Gastrocnemius medialis (tissue), 4 donors: ENCODE measurements at regions not wholly inside any gene's neighbourhood (a gene's known extent, or its start where the extent isn't known, plus 50 kb on each side); places are given as distances from the start of the nearest gene placed in this dataset.

Experiments
- ATAC-seq, 2 donors: fragments of 150-250 bp; one replicate each; pipeline ENCODE4 v1.9.1; 2016
- DNase-seq, 2 donors: peaks; one replicate each; pipeline ENCODE4 v3.0.0-alpha.2; 2019
- H3K27ac ChIP-seq, 4 donors: fragments of 200-600 bp; sonication (generic); 1 replicate in 1 of 4; 2 replicates in 3 of 4; pipeline ENCODE4 v1.5.1; 2016 to 2018; ENCODE audit warnings: mild to moderate bottlenecking in 2 of 4, moderate library complexity in 1 of 4
- H3K27me3 ChIP-seq, 3 donors: fragments of 200-600 bp; sonication (generic) in 2 of 3; 1 replicate in 1 of 3; 2 replicates in 2 of 3; pipeline versions ENCODE4 v1.5.1 to v1.6.0; 2016 to 2019; ENCODE audit warnings: mild to moderate bottlenecking in 1 of 3, moderate library complexity in 1 of 3
- H3K36me3 ChIP-seq, 2 donors: fragments of 200-600 bp; sonication (generic) in 1 of 2; one replicate each; pipeline ENCODE4 v1.5.1; 2017 to 2018
- H3K4me1 ChIP-seq, 2 donors: fragments of 200-600 bp; sonication (generic) in 1 of 2; one replicate each; pipeline ENCODE4 v1.5.1; 2016 to 2017; ENCODE audit warnings: mild to moderate bottlenecking in 2 of 2
- H3K4me3 ChIP-seq, 4 donors: fragments of 200-600 bp; sonication (generic) in 3 of 4; 1 replicate in 1 of 4; 2 replicates in 3 of 4; pipeline ENCODE4 v1.5.1; 2016 to 2019; ENCODE audit warnings: mild to moderate bottlenecking in 2 of 4
- H3K9me3 ChIP-seq, 3 donors: fragments of 200-600 bp; sonication (generic) in 2 of 3; 1 replicate in 1 of 3; 2 replicates in 2 of 3; pipeline ENCODE4 v1.5.1; 2016 to 2019
- POLR2A ChIP-seq, 2 donors: fragments of 450-650 bp; IDR thresholded peaks; one replicate each; pipeline ENCODE4 v1.6.1; 2017; ENCODE audit warnings: antibody characterized with exemption in 2 of 2, mild to moderate bottlenecking in 2 of 2, moderate library complexity in 2 of 2
- in situ Hi-C, 4 donors: fragments of 200-750 bp; cut with MboI; loops; one replicate each; pipeline versions ENCODE4 v1.15.0 to v1.8.0; 2017; ENCODE audit warnings: low sequenced_read_pairs in 4 of 4
- intact Hi-C: fragments of 100-400 bp; cut with DNase I; formaldehyde crosslinking; loops from one replicate; pipeline ENCODE4 v1.15.1; 2023; ENCODE audit warnings: low total_unique reads
- TF ChIP-seq, protein P1 (sequence below), 5 experiments: fragments of 450-650 bp in 3 of 5; fragments of 200-600 bp in 2 of 5; sonication (generic) in 2 of 5; IDR thresholded peaks in 4 of 5; conservative IDR thresholded peaks in 1 of 5; 1 replicate in 4 of 5; 2 replicates in 1 of 5; pipeline ENCODE4 v1.5.1; 2016 to 2019; ENCODE audit warnings: antibody characterized with exemption in 5 of 5, mild to moderate bottlenecking in 3 of 5, moderate library complexity in 3 of 5

- Histone ChIP-seq H3K27me3 (no peaks in the 10 kb centered on the region), H3K4me1 (no peaks in the 10 kb centered on the region), H3K27ac (no peak overlapping the region), H3K36me3 (no peaks in the 10 kb centered on the region), H3K9me3 (no peaks in the 10 kb centered on the region), H3K4me3 (no peak overlapping the region)
- no peak for ATAC-seq
- intact Hi-C loops (no loop called here), in situ Hi-C loops (no loop called here)
- TF ChIP-seq, protein P1, sequence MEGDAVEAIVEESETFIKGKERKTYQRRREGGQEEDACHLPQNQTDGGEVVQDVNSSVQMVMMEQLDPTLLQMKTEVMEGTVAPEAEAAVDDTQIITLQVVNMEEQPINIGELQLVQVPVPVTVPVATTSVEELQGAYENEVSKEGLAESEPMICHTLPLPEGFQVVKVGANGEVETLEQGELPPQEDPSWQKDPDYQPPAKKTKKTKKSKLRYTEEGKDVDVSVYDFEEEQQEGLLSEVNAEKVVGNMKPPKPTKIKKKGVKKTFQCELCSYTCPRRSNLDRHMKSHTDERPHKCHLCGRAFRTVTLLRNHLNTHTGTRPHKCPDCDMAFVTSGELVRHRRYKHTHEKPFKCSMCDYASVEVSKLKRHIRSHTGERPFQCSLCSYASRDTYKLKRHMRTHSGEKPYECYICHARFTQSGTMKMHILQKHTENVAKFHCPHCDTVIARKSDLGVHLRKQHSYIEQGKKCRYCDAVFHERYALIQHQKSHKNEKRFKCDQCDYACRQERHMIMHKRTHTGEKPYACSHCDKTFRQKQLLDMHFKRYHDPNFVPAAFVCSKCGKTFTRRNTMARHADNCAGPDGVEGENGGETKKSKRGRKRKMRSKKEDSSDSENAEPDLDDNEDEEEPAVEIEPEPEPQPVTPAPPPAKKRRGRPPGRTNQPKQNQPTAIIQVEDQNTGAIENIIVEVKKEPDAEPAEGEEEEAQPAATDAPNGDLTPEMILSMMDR (IDR thresholded peaks at IDR 0.05 in 4 of 5, conservative IDR thresholded peaks at IDR 0.05 in 1 of 5) = no peak
- TF ChIP-seq POLR2A (IDR thresholded peaks at IDR 0.05) = no peak
- no peak for DNase-seq
Measured at GRCh38 chr18:40415176-40415791, 1539.8 kb upstream of the PIK3C3 start.

DNA sequence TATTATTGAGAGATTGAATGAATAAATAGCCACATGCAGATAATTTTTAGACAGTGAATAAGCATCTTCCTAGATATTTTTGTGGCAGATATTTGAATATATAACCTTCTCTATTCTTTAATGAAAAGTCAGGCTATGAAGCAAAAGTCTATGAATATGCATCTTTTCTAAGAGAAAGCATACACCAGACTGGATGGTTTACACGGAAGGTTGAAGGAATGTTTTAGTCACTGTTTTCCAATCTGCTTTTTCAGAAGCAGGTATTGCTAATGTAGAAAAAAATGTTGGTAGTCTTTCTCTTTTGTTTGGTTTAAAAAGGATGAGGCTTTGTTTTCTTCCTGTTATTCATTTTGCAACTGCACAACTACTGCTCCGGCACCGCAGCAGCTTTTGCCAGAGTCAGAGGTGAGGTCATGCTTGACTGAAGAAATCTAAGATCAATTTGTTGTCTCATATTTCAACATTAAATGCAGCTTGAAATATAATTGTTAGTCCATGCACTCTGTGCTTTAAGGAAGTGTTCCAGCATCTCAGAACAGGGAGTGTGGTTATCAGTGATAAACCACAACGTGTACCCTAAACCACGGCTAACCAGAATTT lies 1540.8 kb upstream of the PIK3C3 start:
- in situ Hi-C loops = no loop called here

DNA sequence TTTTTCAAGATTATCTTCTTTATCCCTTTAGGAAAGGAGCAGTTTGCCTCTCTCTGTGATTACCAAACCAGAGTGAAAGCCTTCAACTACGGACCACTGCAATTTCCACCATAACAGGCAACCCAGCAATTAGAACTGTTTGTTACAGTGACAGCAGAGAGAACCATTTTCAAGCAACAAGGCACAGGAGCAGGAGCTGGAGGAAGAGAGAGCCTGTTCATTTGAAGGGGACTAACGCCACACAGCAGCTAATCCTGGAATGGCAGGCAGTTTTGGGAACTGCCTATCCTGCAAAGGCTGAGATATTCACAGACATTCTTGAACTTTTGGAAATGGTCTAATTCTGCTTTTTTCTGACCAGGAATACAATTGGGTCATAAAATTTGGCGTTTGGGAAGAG lies 1541.9 kb upstream of the PIK3C3 start:
- TF ChIP-seq, protein P1 (IDR thresholded peaks at IDR 0.05 in 4 of 5, conservative IDR thresholded peaks at IDR 0.05 in 1 of 5) = no peak
- no peak for TF ChIP-seq POLR2A (IDR thresholded peaks at IDR 0.05)
- H3K4me1 ChIP-seq = no peaks in the 10 kb centered on the region
- ATAC-seq = no peak
- H3K4me3 ChIP-seq = no peak overlapping the region
- in situ Hi-C loops = no loop called here
- intact Hi-C loops = no loop called here
- H3K9me3 ChIP-seq = no peaks in the 10 kb centered on the region
- H3K27ac ChIP-seq = no peak overlapping the region
- H3K27me3 ChIP-seq = no peaks in the 10 kb centered on the region
- H3K36me3 ChIP-seq = no peaks in the 10 kb centered on the region
- DNase-seq = no peak

More for the DNA sequence above, 1540.8 kb upstream of the PIK3C3 start:
- intact Hi-C loops = no loop called here
- DNase-seq = no peak
- Histone ChIP-seq H3K9me3 (no peaks in the 10 kb centered on the region), H3K27me3 (no peaks in the 10 kb centered on the region), H3K4me1 (no peaks in the 10 kb centered on the region), H3K36me3 (no peaks in the 10 kb centered on the region), H3K4me3 (no peak overlapping the region), H3K27ac (no peak overlapping the region)
- no peak for ATAC-seq
- TF ChIP-seq POLR2A (IDR thresholded peaks at IDR 0.05) = no peak
- TF ChIP-seq, protein P1 (IDR thresholded peaks at IDR 0.05 in 4 of 5, conservative IDR thresholded peaks at IDR 0.05 in 1 of 5) = no peak

GRCh38 chr18:40412410-40412809 lies 1542.6 kb upstream of the PIK3C3 start:
- H3K36me3 ChIP-seq = no peaks in the 10 kb centered on the region
- intact Hi-C loops (no loop called here), in situ Hi-C loops (no loop called here)
- no peaks in the 10 kb centered on the region for H3K27me3 ChIP-seq
- no peaks in the 10 kb centered on the region for H3K9me3 ChIP-seq
- ATAC-seq (no peak), DNase-seq (no peak)
- no peak for TF ChIP-seq POLR2A (IDR thresholded peaks at IDR 0.05)
- TF ChIP-seq, protein P1 (IDR thresholded peaks at IDR 0.05 in 4 of 5, conservative IDR thresholded peaks at IDR 0.05 in 1 of 5) = no peak
- H3K4me3 ChIP-seq = no peak overlapping the region
- H3K27ac ChIP-seq = no peak overlapping the region
- H3K4me1 ChIP-seq = no peaks in the 10 kb centered on the region
